Activated T-cell treated with anti-CD3 and anti-CD28 coated beads, Interleukin-2, amount 50 U/mL, for 4 hours (primary cell): ENCODE measurements at regions not wholly inside any gene's neighbourhood (a gene's known extent, or its start where the extent isn't known, plus 50 kb on each side); places are given as distances from the start of the nearest gene placed in this dataset.

Experiments used
- ATAC-seq, 2 donors: fragments of 200-7000 bp; cut with Tn5 transposase; one replicate each; pipeline ENCODE4 v1.10.0; 2021
- DNase-seq: peaks from one replicate; pipeline ENCODE4 v3.0.0-alpha.2; 2020
- H3K27me3 Mint-ChIP-seq: one replicate; pipeline ENCODE4 v1.8.0; 2021; ENCODE audit warnings: low read depth, mixed read lengths
- H3K36me3 Mint-ChIP-seq: one replicate; pipeline ENCODE4 v1.8.0; 2022; ENCODE audit warnings: mixed read lengths; ENCODE audit not compliant: insufficient read depth
- H3K4me1 Mint-ChIP-seq: one replicate; pipeline ENCODE4 v1.8.0; 2021; ENCODE audit warnings: low read depth, mixed read lengths
- H3K4me3 Mint-ChIP-seq: one replicate; pipeline ENCODE4 v1.8.0; 2021; ENCODE audit warnings: mild to moderate bottlenecking, moderate library complexity, mixed read lengths
- H3K9me3 Mint-ChIP-seq: one replicate; pipeline ENCODE4 v1.8.0; 2021; ENCODE audit warnings: mixed read lengths

GRCh38 chr3:18137958-18138357 is 287.2 kb downstream of the SATB1 start:
- H3K27me3 Mint-ChIP-seq: no peaks in the 10 kb centered on the region
- ATAC-seq: no peak
- no peak overlapping the region for H3K4me3 Mint-ChIP-seq
- H3K36me3 Mint-ChIP-seq: no peaks in the 10 kb centered on the region
- no peak for DNase-seq
- no peaks in the 10 kb centered on the region for H3K9me3 Mint-ChIP-seq
- H3K4me1 Mint-ChIP-seq: no peaks in the 10 kb centered on the region

DNA sequence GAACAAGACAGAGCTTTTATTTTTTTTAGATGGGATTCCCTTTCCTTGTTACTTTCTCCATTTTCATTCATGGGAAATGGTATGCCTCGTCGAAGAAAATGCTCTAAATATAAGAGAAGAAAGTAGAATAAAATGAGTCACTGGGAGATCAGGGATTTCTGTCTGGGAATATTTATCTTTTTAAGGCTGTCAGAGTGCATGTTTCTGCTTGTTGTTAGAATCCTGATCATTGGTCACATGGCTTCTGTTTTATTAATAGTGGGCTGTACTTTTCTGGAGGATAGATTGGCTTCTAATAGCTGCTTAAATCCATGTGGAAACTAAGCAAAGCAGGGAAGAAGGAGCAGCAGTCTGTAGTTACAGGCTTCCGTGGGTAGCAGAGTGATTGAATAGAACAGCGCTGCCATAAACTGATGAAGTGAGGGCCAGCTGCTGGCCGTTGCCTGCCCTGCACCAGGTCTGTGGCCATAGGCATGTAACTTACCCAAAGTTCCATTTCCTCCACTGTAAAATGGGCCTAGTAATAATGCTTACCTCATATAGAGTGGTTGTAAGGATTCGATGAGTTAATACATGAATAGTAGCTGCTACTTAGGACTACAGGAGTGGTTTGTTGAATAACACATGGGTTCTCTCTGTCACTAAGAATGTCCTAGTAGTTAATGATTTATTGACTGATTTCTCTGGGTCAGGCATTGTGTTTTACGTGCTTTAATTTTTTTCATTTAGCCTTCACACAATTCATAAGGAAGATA is 289.9 kb downstream of the SATB1 start:
- Mint-ChIP-seq H3K4me3 (no peak overlapping the region), H3K9me3 (no peaks in the 10 kb centered on the region), H3K4me1 (no peaks in the 10 kb centered on the region), H3K27me3 (no peaks in the 10 kb centered on the region), H3K36me3 (no peaks in the 10 kb centered on the region)
- ATAC-seq (no peak), DNase-seq (no peak)

GRCh38 chr3:18134386-18135059 is 290.6 kb downstream of the SATB1 start:
- no peak for DNase-seq
- H3K4me3 Mint-ChIP-seq: no peak overlapping the region
- H3K27me3 Mint-ChIP-seq: no peaks in the 10 kb centered on the region
- no peaks in the 10 kb centered on the region for H3K4me1 Mint-ChIP-seq
- H3K9me3 Mint-ChIP-seq: no peaks in the 10 kb centered on the region
- no peaks in the 10 kb centered on the region for H3K36me3 Mint-ChIP-seq
- no peak for ATAC-seq

DNA sequence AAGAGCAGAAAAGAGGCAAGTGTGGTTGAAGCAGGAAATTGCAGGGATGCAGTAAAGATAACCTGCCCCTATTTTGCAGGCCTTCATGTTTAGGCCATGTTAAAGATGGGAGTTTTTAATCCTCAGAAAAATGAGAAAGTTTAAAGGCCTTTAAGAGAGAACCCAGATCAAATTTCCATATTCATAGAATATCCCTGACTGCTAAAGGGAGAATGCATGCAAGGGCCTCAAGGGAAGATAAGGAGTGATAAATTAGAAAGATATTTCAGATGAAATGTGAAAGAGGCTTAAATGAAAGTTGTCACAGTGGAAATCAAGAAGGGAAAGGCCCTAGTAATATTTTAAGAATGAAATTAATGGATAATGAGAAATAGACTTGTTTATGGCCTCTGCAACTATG is 292.1 kb downstream of the SATB1 start:
- no peaks in the 10 kb centered on the region for H3K4me1 Mint-ChIP-seq
- no peak for ATAC-seq
- no peaks in the 10 kb centered on the region for H3K36me3 Mint-ChIP-seq
- H3K27me3 Mint-ChIP-seq: no peaks in the 10 kb centered on the region
- no peak for DNase-seq
- no peaks in the 10 kb centered on the region for H3K9me3 Mint-ChIP-seq
- H3K4me3 Mint-ChIP-seq: no peak overlapping the region

- H3K4me3 Mint-ChIP-seq: no peak overlapping the region
- no peaks in the 10 kb centered on the region for H3K27me3 Mint-ChIP-seq
- DNase-seq (no peak), ATAC-seq (no peak)
- H3K36me3 Mint-ChIP-seq: no peaks in the 10 kb centered on the region
- no peaks in the 10 kb centered on the region for H3K9me3 Mint-ChIP-seq
- H3K4me1 Mint-ChIP-seq: no peaks in the 10 kb centered on the region
Observed at GRCh38 chr3:18127859-18128681, 297.1 kb downstream of the SATB1 start.

DNA sequence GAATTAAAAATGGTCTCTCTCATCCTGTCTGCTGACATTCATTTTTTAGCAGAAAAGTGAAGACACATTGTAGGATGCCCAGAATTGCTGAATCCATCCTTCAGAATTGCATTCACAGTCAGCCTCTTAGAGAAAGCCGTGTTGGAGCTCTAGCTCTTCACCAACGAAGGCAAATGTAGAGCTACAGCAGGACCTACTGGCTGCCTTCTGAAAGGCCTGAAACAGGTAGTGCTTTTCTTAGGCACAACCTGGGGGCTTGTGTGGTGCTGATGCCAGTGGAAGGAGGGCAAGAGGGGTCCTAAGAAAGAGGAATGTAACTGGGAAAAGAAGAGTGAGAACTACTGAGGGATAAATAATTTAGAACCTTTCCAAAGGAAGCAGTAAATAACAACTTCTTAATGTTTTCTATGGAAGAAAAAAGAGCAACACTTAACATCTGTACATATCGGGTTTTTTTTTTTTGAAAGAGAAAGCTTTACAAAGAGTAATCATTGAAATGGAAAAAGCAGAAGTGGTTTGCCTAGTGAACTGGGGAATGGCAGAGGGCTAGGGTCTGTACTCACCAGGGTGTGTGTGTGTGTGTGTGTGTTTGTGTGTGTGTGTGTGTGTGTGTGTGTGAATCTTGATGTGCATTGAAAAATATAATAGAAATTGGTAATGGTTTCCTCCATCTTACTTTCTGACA is 297.8 kb downstream of the SATB1 start:
- DNase-seq (no peak), ATAC-seq (no peak)
- Mint-ChIP-seq H3K4me1 (no peaks in the 10 kb centered on the region), H3K4me3 (no peak overlapping the region), H3K9me3 (no peaks in the 10 kb centered on the region), H3K36me3 (no peaks in the 10 kb centered on the region), H3K27me3 (no peaks in the 10 kb centered on the region)

GRCh38 chr3:18126772-18127171 is 298.4 kb downstream of the SATB1 start:
- Mint-ChIP-seq H3K9me3 (no peaks in the 10 kb centered on the region), H3K4me3 (no peak overlapping the region), H3K4me1 (no peaks in the 10 kb centered on the region), H3K27me3 (no peaks in the 10 kb centered on the region), H3K36me3 (no peaks in the 10 kb centered on the region)
- no peak for ATAC-seq
- no peak for DNase-seq

- Mint-ChIP-seq H3K27me3 (peaks cover 2% of the 10 kb centered on the region), H3K9me3 (no peaks in the 10 kb centered on the region), H3K4me3 (no peak overlapping the region), H3K36me3 (no peaks in the 10 kb centered on the region), H3K4me1 (no peaks in the 10 kb centered on the region)
- ATAC-seq (no peak), DNase-seq (no peak)
Observed at GRCh38 chr3:18124501-18124900, 300.6 kb downstream of the SATB1 start.

DNA sequence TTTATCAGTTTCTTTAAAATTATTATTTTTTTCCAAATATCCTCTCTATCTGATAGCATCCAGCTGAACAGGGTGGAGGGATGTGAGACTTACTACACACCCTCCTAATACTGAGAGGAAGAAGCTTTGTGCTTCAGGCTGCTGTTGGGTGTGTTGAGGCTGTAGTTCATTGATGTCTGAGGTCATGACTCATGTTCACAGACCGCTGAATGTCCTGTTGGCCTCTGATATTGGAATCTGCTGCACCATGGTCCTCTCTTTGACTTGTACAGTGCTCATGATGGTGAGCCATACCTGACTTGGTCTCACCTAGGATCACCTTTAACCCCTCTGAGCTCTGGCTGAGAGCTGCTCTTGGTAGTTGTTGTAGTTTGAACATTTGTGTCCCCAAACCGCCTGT is 302.9 kb downstream of the SATB1 start:
- Mint-ChIP-seq H3K27me3 (peaks cover 2% of the 10 kb centered on the region), H3K4me3 (no peak overlapping the region), H3K9me3 (no peaks in the 10 kb centered on the region), H3K36me3 (no peaks in the 10 kb centered on the region), H3K4me1 (no peaks in the 10 kb centered on the region)
- DNase-seq (no peak), ATAC-seq (no peak)

GRCh38 chr3:18121020-18121419 is 304.1 kb downstream of the SATB1 start:
- no peaks in the 10 kb centered on the region for H3K9me3 Mint-ChIP-seq

DNA sequence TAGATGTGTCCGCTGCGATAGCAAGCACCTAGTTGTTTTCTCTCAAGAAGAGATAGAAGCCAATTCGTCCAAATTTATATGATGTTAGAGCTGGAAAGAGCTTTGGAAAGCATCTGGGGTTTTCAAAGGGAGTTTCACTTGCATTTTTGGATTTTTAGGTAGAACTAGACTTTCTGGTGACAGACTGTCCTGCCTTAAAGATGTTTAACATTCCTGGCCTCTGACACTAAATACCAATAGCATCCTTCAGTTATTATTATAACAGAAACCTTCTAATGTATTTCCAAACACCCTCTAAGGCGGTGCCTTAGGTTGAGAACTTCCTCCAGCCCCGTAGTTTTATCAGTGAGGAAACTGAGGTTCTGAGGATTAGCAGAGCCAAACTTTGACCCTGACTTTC is 305.3 kb downstream of the SATB1 start:
- Mint-ChIP-seq H3K27me3 (peaks cover 2% of the 10 kb centered on the region), H3K4me3 (no peak overlapping the region), H3K9me3 (no peaks in the 10 kb centered on the region), H3K36me3 (no peaks in the 10 kb centered on the region), H3K4me1 (no peaks in the 10 kb centered on the region)
- DNase-seq (no peak), ATAC-seq (no peak)

More at GRCh38 chr3:18121020-18121419, 304.1 kb downstream of the SATB1 start:
- no peak overlapping the region for H3K4me3 Mint-ChIP-seq
- H3K4me1 Mint-ChIP-seq: no peaks in the 10 kb centered on the region
- peaks cover 2% of the 10 kb centered on the region for H3K27me3 Mint-ChIP-seq
- DNase-seq (no peak), ATAC-seq (no peak)
- no peaks in the 10 kb centered on the region for H3K36me3 Mint-ChIP-seq

- Mint-ChIP-seq H3K4me1 (peaks cover 8% of the 10 kb centered on the region), H3K4me3 (no peak overlapping the region), H3K9me3 (no peaks in the 10 kb centered on the region), H3K36me3 (no peaks in the 10 kb centered on the region), H3K27me3 (no peaks in the 10 kb centered on the region)
- no peak for DNase-seq
- ATAC-seq: no peak
Observed at GRCh38 chr3:18114894-18115293, 310.2 kb downstream of the SATB1 start.

DNA sequence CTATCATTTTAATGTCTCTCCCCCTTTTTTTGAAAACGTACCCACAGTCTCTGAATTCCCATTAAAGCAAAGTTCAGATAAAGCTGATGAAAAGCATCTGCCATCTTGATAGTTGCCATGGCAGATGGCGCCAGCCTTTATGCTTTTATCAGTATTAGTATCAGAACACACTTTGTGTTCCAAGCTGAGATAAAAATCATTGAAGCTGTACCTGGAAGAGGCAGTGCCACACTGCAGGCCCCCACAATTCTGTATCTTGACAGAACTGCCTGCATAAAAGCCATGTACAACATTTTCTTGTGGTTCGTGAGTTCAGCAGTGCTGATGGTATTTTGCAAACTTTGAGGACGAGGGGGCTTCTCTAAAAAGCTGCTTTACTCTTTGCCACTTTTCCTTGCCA is 311.7 kb downstream of the SATB1 start:
- Mint-ChIP-seq H3K36me3 (no peaks in the 10 kb centered on the region), H3K27me3 (peaks cover 2% of the 10 kb centered on the region), H3K4me1 (peaks cover 8% of the 10 kb centered on the region), H3K9me3 (no peaks in the 10 kb centered on the region), H3K4me3 (no peak overlapping the region)
- DNase-seq: no peak
- no peak for ATAC-seq

- Mint-ChIP-seq H3K27me3 (peaks cover 6% of the 10 kb centered on the region), H3K9me3 (no peaks in the 10 kb centered on the region), H3K4me3 (no peak overlapping the region), H3K36me3 (no peaks in the 10 kb centered on the region), H3K4me1 (peaks cover 8% of the 10 kb centered on the region)
- DNase-seq (no peak), ATAC-seq (no peak)
Observed at GRCh38 chr3:18112674-18113375, 312.3 kb downstream of the SATB1 start.
